ENCODE measurements at regions not wholly inside any gene's neighbourhood (a gene's known extent, or its start where the extent isn't known, plus 50 kb on each side); places are given as distances from the start of the nearest gene placed in this dataset.

- DNase-seq, result no peak
These were observed 259.1 kb upstream of the SLIT2 start for GRCh38 chr4:19992471-19993093.

GRCh38 chr4:19987746-19988145 lies 264.0 kb upstream of the SLIT2 start:
- DNase-seq, result no peak

DNA sequence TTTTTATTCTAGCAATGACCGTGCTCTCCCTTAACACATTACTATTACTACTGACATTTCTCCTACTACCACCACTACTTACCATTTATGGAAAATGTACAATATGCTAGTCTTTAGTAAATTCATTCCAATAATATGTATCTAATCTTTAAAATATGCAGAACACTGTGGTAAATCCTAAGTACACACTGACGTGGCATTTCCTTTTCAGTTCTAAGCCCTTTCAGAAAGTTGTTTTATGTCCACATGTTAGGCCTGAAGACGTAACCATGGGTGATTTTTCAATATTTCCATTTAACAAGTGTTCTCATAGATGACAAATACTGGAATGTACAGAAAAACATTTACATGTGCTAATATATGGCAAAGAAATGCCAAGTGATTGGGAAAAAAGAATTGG lies 268.6 kb upstream of the SLIT2 start:
- no peak for DNase-seq

DNA sequence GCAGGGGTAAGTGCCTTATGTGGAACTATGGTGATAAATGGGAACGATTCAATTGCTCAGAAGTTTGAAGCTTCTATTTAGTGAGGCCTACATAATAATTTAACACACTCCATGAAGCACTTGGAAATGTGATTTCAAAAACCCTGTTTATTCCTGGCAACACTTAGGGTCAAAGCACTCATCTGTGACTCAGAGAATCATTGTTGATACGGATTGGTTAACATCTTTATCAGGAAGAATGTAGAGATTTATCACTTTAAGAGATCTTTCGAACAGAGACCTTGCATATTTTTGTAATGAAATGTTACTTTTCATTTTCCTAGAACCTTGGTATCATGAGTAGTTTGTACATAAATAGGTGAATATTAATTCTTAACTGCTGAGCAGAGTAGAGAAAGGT lies 269.1 kb upstream of the SLIT2 start:
- DNase-seq, result no peak

DNA sequence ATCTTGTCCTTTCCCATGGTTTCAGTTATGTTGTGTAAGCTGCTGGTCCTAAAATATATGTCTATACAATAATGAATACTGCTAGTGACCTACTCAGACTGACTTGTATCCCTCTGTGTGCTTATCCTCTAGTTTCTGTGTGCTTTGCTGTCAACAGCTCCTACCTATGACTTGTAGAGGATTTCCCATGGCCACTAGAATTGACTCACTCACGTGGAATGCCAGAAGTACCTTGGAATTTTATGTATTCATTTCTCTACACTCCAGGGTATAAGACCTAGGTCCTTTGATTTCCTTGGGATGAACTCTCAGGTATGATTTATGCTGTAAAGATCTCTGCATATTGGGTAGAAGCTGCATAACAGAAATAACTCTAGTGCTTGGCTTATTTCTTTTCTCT lies 279.9 kb upstream of the SLIT2 start:
- DNase-seq, result no peak

DNA sequence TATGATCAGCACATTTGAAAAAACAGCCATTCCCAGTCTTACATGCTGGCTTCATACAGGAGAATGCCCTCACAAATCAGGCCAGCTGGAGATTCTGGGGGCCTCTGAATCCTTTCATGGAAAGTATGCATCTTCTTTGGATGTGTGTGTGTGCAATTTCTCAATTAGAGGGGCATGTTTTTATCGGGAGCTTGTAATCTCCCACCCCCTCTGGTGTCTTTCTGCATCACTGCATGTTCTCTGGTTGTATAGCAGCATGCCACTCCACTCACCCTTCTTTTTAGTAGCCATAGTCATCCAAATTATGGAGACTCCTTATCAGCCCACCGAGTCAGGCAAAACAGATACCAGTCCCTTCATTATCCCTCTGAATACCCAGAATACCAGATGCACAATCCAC lies 282.2 kb upstream of the SLIT2 start:
- DNase-seq, result no peak

- no peak for DNase-seq
These were observed 290.6 kb upstream of the SLIT2 start for GRCh38 chr4:19961091-19961490.

GRCh38 chr4:19958848-19959247 lies 292.9 kb upstream of the SLIT2 start:
- DNase-seq, result no peak

GRCh38 chr4:19947349-19947748 lies 304.4 kb upstream of the SLIT2 start:
- DNase-seq, result no peak

DNA sequence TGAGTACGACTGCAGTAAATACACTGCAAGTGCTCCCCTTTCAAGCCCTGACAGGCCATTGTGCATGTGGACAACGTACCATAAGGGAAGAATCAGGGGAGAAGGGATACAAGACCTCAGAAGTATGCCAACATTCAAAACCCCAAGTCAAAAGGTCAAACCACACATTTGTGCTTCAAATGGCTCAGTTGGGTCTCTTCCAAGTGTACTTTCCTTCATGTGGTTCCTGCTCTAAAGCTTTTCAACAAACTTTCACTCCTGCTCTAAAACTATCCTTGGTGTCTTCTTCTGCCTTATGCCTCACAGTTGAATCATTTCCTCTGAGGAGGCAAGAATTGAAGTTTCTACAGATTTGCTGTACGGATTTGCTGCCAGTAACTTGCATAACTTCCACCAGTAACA lies 305.7 kb upstream of the SLIT2 start:
- DNase-seq, result no peak

DNA sequence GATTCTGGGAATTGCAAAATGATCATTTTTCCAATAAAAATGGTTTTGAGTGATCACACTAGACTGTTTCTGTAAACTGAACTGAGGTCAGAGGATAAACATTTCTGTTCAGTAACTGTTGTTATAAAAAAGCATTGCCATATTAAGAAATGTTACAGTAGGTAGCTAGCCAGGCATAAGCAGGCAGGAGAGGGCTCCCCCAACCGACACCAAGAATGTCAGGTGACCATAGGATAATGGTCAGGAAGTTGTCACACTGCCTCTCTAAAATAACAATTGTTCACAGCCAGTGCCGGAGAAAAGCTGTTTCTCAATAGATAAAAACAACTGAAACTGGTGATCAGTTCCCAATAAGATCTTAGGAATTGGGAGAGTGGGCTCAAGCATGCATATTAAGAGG lies 306.2 kb upstream of the SLIT2 start:
- no peak for DNase-seq

DNA sequence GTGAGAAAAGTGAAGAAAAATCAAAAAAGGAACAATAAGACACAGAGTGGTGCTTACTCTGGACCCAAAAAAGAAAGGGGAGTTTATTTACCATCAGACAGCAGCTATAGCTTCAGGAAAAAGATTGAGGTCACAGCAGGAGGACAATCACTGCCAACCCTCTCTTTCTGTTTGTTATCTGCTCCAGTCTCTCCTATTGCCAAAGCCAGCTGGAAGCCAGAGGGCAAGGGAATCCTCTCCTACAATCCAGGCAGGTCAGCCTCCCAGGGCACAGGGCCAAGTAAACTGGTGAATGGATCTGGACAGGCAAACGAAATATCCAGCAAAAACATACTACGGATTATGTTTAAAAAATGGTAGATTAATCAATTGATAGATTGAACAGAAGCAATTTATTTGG lies 306.9 kb upstream of the SLIT2 start:
- DNase-seq, result no peak

- DNase-seq, result no peak
These were observed 307.5 kb upstream of the SLIT2 start for GRCh38 chr4:19944251-19944650.

DNA sequence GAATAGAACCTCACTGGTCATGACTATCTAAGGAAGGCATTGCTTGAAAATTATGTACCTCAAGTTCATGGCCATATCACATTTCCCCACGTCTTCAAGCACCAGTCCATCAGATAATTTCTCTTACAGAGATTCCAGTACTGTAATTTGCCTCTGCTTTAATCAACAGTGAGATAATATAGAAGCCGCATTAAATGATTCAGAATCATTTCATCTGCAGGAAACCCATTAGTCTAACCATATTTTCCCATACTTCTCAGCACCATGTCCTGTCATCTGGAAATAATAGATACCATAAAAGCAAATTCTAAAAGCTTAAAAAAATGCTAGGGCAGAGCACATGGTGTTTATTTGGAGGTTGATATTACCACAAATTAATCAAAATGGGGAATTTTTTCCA lies 310.3 kb upstream of the SLIT2 start:
- no peak for DNase-seq

DNA sequence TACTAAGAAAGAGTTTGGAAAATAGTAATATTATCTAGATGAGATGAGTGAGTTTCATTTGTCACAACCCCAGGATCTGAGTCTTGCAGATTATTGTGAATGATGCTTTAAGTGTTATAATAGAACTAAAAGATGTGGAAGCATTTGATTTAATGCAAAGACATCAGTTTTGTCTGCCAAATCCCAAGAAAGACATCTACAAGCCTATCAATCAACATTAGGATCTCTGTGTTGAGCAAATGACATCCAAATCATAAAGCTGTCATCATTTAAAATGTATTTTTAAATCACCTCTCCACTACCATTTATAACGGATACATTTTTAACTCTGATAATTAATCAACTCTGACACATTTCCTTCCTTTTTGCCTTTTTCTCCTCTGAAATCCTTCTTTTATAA lies 310.8 kb upstream of the SLIT2 start:
- no peak for DNase-seq

DNA sequence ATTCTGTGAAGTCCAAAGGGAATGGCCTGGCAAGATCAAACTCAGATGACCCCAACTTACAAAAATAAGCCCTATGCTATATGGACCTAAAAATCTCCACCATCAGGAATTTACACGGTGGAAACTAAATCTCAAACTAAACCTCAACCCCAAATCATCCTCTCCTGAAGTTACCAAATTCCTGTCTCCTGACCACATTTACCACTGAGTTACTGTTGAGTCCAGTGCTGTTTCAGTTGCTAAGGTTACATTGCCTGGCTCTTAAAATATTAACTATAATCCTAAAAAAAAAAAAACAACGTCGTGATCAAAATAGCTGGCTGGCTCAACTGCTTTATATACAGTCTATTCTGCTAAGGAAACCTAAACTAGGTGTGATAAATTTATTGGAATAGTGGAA lies 315.2 kb upstream of the SLIT2 start:
- DNase-seq, result no peak

- no peak for DNase-seq
These were observed 321.0 kb upstream of the SLIT2 start for GRCh38 chr4:19930742-19931141.

DNA sequence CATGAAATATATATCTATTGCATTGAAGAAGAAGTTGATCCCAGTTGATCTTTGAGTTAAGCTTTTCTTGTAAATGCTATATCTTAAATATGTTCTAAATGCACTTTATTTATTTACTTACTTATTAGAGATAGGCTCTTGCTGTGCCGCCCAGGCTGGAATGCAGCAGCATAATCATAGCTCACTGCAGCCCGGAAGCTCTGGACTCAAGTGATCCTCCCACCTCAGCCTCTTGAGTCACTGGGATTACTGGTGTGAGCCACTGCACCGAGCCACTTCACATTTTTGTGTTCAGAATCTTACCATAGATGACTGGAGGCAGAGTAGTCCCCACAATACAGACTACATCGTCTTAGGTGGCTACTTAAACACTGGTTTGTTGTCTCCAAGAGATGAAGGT lies 324.3 kb upstream of the SLIT2 start:
- no peak for DNase-seq

DNA sequence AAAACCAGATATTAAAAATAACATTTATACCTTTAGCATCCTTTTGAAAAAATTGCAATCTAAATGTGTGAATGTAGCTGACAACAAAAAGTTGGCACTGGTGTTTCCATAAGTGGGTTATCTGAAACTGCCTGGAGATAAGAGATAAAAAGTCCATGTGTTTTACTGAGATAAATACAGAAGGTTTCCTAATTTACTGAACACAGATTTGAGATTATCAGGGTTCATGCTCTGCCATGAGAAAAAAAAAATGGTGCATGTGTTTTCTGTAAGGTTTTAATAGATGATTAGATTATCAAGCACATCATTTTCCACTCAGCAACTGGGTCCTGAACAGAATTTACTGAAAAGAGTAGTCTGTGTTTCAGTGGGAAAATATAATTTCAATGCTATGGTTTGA lies 326.2 kb upstream of the SLIT2 start:
- no peak for DNase-seq

- DNase-seq, result no peak
These were observed 326.9 kb upstream of the SLIT2 start for GRCh38 chr4:19924761-19925160.

- no peak for DNase-seq
These were observed 336.4 kb upstream of the SLIT2 start for GRCh38 chr4:19915276-19915675.

- no peak for DNase-seq
These were observed 338.1 kb upstream of the SLIT2 start for GRCh38 chr4:19913650-19914049.

DNA sequence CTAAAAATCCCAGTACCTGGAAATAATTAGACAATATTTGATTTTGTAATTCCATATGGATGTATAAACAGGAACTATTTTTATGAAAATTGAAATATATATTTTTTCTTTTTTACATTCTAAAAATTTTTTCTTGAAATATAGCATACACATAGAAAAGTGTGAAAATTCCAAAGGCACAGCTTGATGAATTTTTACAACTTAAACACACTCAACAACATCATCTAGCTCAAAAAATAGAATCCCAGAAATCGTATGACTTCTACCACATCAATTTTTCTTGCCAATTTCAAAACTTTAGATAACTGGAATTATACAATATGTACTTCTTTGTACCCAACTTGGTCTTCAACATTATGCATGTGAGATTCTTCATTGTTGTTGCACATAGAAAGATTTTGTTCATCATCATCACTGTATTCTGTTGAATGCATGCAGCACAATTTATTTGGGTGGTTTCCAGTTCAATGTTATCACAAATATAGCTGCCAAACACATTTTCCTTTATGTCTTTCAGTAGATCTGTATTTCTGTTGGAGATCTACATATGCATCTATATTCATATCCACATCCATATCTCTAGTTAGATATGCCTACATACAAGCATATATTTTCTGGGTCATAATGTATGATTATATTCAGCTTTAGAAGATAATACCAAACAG lies 340.7 kb upstream of the SLIT2 start:
- no peak for DNase-seq

GRCh38 chr4:19905024-19905423 lies 346.7 kb upstream of the SLIT2 start:
- DNase-seq, result no peak

DNA sequence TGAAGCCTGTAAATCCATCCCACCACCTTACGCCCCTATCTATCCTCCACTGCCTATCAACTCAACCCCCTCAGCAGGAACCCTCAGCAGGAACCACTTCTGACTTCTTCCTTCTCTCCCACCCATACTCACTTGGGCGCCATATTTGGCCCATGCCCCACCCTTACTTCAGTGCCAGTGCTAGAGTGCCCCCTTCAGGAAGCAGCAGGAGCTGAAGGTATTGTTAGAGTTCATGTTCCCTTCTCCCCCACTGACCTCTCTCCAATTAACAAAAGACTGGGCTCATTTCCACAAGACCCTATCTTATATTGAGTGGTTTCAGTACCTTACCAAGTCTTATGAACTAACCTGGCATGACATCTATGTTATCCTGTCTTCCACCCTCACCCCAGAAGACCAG lies 363.1 kb upstream of the SLIT2 start:
- DNase-seq, result no peak
